Choroid plexus epithelial cell (primary cell): ENCODE measurements at regions not wholly inside any gene's neighbourhood (a gene's known extent, or its start where the extent isn't known, plus 50 kb on each side); places are given as distances from the start of the nearest gene placed in this dataset.

Source experiments
- DNase-seq: peaks from one replicate; pipeline ENCODE4 v3.0.0-alpha.2; 2010; ENCODE audit warnings: low read depth
- H3K4me3 ChIP-seq: 2 replicates; pipeline ENCODE4 v1.5.1; 2011; ENCODE audit warnings: low read depth, mild to moderate bottlenecking, control low read depth, low read length, moderate library complexity
- CTCF ChIP-seq: conservative IDR thresholded peaks from 2 replicates; pipeline ENCODE4 v1.5.1; 2011; ENCODE audit warnings: low read depth, mild to moderate bottlenecking, control low read depth, inconsistent platforms, low read length, moderate library complexity

GRCh38 chr9:1612886-1613285, 402.3 kb upstream of the SMARCA2 start:
- no peak for DNase-seq
- no peak for TF ChIP-seq CTCF
- no peak overlapping the region for H3K4me3 ChIP-seq

- no peak for TF ChIP-seq CTCF
- no peak overlapping the region for H3K4me3 ChIP-seq
- DNase-seq, result no peak
Measured at GRCh38 chr9:1617419-1617818, 397.7 kb upstream of the SMARCA2 start.

DNA sequence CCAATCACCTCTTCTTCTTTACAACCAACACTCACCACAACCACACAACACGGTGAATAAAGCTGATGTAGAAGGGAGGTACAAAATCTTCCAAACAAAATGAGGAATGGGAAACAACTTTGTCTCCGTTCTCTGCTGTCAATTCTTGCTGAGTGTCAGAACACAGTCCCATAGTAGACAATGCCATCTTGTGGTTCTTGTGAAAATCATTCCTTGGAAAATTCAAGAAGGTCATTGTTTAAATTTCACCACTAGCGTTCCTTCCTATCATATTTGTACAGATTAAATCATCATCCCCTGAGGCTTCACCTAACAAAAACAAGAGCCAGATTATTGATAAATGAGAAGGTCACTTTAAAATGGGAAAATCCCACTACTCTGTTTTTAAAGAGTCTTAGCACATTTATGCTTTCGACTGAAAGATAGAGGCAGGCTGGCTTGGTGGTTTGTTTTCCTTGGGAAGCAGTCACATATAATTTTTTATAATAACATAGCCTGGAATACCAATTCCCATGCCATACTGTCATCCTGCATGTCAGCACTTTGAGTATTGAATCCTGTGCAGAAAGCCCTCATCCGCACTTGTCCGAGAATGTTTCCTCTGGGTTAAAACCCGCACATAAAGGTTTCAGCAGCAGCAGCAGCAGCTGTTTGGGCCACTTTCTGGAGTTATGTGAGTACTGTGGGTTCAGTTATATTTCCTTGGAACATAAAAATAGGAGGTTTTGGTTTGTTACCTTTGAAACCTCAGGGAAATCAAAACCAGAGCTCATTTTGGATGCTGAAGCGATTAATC, 395.0 kb upstream of the SMARCA2 start:
- peak; percentile 10 for DNase-seq
- H3K4me3 ChIP-seq, result no peak overlapping the region
- TF ChIP-seq CTCF, result no peak

DNA sequence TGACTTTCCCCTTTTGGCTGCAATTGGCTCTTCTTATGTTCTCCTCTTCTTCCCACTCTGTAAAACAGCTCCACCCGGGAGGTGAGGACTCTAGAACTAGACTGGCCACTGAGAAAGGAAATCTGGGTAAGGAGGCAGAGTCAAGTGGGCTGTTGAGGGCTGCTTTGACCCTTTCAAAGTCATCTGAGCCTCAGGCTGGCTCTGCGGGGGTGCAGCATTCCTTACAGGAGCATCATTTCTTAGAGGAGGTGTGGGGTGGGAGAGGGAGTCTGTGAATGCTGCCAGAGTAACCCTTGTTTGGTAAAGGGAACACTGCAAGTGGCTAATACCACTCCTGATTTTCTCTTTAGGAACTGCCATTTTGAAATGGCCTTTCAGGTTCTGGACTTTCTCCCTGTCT, 377.7 kb upstream of the SMARCA2 start:
- no peak for TF ChIP-seq CTCF
- no peak for DNase-seq
- no peak overlapping the region for H3K4me3 ChIP-seq

DNA sequence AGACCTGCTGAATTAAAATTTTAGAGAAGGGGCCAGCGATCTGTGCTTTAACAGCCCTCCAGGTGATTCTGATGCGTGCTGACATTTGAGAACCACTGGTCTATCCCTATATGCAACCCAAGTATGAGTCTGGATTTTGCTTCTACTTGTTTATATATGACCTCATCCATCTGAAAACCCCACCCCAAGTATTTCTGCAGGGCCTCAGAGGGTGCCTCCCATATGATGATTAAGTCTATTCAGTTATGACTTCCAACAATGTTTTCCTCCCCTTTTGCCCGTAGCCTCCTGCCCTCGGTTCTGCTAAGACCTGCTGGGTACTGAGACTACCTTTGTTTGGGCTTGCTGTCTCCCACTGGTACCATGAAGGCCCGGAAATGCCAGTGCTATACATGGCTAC, 376.0 kb upstream of the SMARCA2 start:
- TF ChIP-seq CTCF, result no peak
- no peak for DNase-seq
- H3K4me3 ChIP-seq, result no peak overlapping the region

GRCh38 chr9:1647776-1648175, 367.4 kb upstream of the SMARCA2 start:
- H3K4me3 ChIP-seq, result no peak overlapping the region
- TF ChIP-seq CTCF, result no peak
- DNase-seq, result peak; percentile 4

DNA sequence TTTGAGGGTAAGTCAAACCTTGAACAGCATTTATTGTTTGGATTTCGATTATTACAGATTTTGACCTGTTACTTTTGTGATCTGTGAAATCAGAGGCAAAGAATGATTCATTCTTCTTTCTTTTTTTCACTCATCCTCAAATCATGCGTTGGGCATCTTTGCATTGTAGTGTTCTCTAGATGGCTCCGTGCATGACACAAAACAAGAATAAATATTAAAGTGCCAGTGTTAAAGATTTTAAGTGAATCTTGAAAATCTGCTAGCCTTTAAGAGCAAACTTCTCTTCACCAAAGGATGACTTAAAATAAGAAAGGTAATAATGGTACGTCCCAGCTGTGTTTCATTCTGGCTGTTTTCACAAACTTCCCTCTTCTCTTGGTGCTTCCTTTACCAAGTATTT, 361.9 kb upstream of the SMARCA2 start:
- H3K4me3 ChIP-seq, result no peak overlapping the region
- TF ChIP-seq CTCF, result no peak
- no peak for DNase-seq
